ENCODE measurements at regions not wholly inside any gene's neighbourhood (a gene's known extent, or its start where the extent isn't known, plus 50 kb on each side); places are given as distances from the start of the nearest gene placed in this dataset.

DNA sequence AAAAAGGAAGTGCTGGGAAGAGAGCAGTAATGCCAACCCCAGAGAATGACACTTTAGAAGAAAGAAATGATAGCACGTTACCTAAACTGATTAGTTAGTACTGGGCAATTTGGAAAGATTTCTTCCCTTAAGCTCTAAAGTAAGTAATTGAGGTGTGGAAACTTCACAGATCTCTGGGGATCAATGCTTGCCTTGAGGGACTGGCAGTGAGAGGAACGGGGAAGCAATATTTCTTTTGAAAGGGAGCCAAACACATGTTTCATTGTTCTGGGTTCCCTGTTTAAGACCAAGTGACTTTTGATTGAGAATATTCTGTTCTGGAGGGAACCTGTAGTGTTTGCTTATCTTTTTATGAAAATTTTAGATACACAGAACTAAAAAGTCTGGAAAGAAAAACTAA, 190.5 kb downstream of the NDFIP2 start:
- no peak for DNase-seq (ENCODE audit: low read depth in 2 of 2)

DNA sequence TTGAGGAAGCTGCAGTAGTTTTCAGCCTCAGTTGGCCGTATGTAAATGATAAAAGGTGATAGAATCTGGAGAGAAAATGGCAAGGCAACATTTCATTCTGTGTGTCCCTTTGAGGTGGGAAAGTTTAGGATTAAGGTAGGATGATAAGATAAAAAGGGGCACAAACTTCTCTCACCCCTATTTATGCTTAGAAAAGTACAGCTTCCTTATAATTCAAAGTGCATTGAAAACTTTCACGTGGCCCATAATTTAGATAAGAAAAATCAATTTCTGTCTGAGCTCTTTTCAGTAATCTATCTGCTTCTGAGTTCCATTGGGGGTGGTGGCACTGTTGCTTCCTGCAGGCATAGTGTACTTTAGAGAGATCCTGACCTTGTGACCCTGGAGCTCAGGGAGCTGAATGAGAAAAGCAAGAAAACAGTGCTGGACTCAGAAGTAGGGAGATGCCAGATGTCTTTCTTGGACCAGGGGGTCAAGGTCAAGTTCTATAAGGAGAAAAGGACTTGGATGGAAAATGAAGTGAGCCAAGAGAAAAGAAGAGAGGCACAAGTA, 187.3 kb downstream of the NDFIP2 start:
- DNase-seq (ENCODE audit: low read depth in 2 of 2): no peak

DNA sequence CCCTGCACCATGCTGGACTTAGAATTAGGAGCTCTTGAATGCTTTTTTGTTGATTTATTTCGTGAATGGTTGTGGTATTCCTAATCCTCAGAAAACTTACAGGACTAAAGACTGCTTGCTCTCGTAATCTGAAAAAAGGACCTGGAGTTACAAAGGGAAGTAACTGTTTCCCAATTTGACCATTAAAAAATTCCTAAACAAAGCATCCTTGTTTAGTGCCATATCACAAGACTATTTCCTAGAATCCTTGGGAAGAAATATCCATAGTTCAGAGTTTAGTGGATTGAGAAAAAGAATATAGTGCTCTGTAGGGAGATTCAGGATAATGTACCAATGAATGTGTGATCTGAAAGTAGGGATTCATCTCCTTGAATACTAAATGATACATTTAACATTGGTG, 186.8 kb downstream of the NDFIP2 start:
- DNase-seq (ENCODE audit: low read depth in 2 of 2): no peak

DNA sequence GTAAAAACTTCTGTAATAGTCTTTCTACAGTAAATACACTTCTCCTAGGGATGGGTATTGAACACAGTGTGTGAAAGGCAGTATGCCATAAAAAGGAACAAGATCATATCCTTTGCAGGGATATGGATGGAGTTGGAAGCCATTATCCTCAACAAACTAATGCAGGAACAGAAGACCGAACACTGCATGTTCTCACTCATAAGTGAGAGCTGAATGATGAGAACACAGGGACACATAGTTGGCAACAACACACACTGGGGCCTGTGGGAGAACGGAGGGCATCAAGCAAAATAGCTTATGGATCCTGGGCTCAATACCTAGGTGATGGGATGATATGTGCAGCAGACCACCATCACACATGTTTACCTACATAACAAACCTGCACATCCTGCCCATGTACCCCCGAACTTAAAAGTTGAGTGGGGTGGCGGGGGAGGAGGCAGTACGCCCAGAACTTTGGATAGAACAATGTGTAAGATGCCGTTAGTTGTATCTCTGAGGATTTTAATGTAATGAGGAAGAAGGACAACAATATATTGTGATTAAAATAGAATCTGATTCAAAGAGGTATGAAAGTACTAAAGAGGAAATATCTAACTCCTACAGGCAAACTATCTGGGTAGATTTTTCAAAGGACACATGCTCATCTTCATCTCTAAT, 183.2 kb downstream of the NDFIP2 start:
- no peak for DNase-seq (ENCODE audit: low read depth in 2 of 2)

DNA sequence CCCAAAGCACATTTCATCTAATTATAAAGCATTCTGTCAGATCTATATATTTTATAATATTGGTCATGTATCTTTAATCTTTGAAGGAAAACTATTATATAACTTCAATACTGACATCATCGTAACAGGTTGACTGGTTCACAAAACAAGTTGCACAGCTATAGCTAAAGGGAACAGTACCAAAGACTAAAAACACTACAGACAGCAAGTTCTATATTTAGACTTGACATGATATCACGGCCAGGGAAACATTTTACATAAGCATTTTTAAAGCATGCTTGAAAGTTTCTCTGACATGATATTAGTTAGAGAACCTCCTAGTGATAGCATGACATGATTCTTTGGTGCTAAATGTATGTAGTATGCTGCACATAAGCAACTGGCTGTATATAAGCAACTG, 182.5 kb downstream of the NDFIP2 start:
- DNase-seq (ENCODE audit: low read depth in 2 of 2): no peak

DNA sequence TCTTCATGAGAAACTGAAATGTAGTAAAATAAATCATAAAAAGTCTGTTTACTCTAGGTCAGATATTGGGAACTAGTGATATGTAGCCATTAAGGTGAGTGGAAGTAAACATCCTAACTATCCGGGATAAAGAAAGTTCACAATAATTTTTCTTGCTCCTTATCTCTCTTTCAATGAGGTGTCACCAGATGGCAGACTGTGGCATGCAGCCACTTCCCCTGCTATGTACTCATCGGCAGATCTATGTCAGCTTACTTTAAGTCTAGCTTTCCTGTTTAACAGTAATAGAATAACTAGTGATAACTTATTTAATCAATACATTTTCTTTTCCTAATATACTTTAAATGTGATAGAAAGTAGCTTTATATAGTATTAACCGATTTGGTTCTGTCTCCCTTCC, 181.9 kb downstream of the NDFIP2 start:
- no peak for DNase-seq (ENCODE audit: low read depth in 2 of 2)

DNA sequence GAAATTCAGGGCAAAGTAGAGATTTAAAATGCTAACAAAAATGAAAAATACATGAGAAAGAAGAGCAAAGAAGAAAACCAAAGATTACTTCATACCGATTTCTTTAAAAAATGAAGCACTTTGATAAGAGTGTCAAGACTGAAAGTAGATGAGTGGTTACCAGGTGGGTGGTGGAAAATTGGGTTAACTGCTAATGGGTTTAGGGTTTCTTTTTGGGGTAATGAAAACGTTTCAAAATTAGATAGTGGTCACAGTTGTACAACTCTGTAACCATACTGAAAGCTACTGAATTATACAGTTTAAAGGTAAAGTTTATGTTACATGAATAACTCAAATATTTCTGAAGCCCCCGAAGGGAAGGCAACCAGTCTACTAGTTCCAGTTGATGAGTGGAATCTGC, 179.4 kb downstream of the NDFIP2 start:
- DNase-seq (ENCODE audit: low read depth in 2 of 2): no peak

DNA sequence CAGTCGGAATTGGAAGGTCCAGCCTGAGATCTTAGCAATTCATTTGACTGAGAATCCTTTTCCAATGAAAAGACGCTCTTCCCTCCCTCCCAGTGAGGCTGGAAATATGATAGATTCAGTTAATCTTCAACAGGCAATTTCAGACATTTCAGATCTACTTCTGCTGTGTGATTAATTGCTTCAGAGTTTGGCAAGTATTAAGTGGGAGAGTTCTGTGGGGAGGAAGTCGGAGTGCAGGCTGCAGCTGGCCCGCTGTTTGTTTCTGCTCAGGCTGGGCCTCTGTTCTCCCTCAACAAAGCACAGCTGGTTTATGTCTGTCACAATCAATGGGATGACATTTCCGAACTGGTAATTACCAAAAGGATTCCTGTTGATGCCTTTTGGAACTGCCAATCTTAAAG, 178.2 kb downstream of the NDFIP2 start:
- no peak for DNase-seq (ENCODE audit: low read depth in 2 of 2)

DNA sequence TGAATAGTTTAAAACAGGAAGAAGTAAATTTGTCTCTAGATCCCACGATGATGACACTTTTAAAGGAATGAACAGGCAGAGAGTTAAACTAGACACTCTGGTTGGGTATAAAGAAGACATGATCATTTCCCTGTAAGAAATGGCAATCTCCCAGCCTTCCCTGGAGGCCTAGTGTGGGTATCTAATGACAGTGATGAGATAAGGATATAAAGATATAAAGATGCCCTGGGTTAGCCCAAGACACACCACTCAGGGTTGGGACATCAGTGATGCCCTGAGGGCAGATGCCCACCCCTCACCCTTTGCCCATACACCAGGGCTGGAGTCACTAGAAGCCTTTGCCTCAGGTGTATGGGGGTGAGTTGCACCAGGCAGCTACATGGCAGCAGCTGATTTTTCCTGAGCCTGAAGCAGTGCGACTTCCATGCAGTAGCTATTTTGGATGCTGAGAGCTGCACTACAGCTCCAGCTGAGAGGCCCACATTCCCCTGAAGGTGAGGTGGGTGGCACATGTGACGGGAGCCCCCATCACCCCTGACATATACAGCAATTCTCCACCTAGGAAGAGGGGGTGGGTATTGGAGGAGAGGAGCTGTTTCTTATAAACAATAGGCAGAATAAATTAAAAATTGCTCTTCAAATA, 177.5 kb downstream of the NDFIP2 start:
- DNase-seq (ENCODE audit: low read depth in 2 of 2): no peak

DNA sequence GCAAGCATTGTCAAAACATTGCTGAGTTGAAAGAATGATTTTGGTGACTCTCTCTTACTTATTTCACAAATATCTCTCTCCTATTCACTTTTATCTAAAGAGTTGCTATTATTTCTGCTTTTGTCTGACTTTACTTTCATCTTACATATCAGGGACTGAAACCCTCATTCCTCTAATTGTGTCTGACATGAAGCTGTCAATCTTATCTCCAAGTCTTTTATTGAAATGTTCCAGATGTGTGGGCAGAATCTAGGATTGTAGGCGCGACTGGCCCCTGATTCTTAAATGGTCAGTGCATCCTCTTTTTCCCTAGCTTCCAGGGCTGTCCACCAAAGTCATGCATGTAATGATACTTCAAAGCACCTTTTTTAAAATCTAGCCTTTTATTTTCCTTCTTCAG, 174.6 kb downstream of the NDFIP2 start:
- DNase-seq (ENCODE audit: low read depth in 2 of 2): no peak

DNA sequence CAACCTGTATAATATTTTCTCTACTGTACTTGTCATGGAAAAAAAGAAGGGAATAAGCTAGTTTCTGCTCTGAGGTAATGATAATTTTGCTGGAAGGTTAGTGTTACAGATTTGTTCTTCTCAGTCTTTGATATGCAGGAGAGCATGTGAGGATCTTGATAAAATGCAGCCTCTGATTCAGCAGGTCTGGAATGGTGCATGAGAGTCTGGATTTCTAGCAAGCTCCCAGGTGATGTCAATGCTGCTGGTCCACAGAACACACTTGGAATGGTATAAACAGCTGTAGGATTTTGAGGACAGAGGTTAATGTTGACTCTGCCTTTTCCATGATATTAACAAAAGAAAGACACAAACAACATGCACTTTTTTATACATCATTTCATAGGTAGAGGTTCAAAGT, 173.6 kb downstream of the NDFIP2 start:
- DNase-seq (ENCODE audit: low read depth in 2 of 2): no peak

DNA sequence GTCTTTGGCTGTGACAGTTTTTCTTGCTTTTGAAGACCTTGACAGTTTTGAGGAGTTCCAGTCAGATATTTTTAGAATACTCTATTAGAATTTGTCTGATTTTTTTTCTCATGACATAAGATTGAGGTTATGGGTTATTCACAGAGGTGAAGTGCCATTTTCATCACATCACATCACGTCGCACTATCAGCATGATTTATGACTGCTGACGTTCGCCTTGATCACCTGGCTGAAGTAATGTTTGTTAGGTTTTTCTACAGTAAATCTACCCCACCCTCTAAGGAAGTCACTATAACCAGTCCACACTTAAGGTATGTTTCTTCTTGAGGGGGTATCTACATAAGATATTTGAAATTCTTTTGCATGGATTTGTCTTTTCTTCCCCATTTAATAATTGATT, 169.7 kb downstream of the NDFIP2 start:
- DNase-seq (ENCODE audit: low read depth in 2 of 2): no peak

DNA sequence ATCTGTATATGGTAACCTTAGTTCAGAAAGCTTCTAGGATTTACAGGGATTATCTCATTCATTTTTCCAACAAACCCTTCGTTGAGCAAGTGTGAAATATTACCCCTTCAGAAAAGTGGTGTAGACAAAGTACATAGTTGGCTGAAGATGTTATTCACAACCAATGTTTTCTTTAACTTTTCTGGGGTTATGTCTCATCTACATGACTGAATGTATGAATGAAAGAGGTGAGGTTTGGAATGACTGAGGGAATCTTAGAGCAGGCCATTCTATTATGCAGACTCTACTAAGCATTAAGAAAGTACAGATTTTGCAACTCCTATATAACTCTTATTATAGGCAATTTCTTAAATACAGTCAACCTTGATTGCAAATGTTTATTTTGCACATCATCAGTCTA, 167.2 kb downstream of the NDFIP2 start:
- DNase-seq (ENCODE audit: low read depth in 2 of 2): no peak

DNA sequence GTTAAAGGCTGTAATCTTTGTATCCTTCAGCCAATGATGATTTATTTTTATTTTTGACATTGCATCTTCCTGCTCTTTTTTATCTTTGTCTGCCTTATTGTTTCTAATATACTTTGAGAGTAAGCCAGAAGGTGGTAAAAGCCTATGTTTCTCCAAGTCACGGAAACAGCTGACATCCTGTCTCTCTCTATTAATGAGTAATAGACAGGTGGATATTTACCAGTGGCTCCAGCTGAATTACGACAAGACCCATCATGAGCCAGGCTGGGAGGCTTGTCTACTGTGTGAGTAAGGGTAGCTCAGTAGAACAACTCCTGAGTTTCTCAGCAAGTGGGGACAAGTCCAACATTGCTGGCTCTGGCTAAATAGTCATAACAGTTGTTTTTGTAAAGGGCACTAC, 166.6 kb downstream of the NDFIP2 start:
- DNase-seq (ENCODE audit: low read depth in 2 of 2): no peak

DNA sequence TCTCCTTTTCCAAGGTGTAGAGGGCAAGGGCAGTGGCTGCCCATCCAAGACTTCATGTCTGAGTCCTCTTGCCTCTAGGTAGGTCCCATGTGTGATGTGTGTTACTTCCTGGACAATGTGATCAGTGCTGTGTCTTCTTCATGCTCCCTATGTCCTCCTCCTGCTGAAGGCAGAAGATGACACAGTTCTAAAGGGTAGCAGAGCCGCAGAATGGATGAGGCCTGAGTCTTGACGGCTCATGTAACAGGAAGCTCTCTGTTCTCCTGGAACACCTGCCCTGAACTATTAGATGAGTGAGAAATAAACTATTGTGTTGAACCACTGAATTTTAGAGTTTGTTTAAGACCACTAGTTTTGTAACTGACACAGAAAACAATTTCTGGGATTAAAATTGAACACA, 165.9 kb downstream of the NDFIP2 start:
- DNase-seq (ENCODE audit: low read depth in 2 of 2): no peak

DNA sequence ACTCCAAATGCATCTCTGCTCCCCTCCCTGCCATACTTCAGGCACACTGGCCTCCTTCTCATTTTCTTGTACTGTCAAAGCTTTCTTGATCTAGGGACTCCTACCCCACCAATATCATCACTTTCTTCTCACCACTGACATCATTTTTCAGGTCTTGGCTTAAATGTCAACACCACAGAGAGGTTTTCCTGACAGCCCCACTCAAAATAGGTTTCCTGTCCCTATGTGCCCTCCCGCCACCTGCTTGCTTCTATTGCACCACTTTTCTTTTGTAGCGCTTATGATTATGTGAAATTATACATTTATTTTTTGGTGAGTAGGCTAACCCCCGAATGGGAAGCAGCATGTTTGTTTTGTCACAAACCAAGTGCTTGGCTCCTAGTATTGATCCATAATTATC, 164.6 kb downstream of the NDFIP2 start:
- no peak for DNase-seq (ENCODE audit: low read depth in 2 of 2)

DNA sequence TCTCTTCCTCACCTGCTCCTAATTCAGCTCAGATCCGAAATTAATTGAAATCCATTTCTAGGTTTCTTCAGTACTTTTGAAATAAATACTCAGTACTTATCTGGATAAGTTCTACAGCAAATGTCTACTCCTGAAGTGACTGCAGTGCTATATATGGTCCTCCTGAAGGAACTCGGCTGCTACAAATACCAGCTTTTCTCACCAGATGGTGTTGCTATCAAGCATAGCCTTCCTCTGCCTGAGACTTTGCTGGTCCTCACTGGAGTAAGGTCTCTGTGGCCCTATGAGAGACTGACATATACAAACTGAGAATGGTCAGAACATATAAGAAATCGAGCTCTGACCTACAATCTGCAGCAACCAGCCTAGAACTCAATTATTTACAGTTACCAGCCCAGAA, 161.6 kb downstream of the NDFIP2 start:
- no peak for DNase-seq (ENCODE audit: low read depth in 2 of 2)

DNA sequence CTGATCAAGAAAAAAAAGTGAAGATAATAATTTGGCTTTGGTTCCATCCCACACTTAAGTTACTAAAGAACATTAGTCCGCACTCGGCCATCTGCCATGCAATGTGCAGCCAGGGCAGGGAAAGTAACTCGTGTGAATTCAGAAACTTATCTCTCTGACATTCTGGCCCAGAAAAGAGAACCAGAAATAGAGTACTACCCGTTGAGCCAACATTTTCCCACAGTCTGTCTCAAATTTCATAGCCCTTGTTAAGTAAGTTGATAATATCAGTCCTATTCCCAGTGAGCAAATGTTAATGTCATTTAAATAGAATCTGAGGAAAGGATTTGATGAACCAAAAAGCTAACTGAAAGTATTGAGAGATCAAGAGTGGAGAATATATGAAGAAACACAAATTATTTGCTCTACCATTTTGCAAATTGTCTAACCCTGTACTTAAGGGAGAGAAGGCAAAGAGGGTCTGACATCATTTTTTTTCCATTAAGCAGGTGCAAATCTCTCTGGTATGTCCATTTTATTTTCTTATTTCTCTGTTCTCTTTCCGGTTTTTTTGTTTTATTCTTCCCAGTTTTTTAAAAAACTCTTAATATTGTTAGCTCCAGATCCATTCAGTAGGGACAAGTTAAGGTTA, 156.3 kb downstream of the NDFIP2 start:
- no peak for DNase-seq (ENCODE audit: low read depth in 2 of 2)

DNA sequence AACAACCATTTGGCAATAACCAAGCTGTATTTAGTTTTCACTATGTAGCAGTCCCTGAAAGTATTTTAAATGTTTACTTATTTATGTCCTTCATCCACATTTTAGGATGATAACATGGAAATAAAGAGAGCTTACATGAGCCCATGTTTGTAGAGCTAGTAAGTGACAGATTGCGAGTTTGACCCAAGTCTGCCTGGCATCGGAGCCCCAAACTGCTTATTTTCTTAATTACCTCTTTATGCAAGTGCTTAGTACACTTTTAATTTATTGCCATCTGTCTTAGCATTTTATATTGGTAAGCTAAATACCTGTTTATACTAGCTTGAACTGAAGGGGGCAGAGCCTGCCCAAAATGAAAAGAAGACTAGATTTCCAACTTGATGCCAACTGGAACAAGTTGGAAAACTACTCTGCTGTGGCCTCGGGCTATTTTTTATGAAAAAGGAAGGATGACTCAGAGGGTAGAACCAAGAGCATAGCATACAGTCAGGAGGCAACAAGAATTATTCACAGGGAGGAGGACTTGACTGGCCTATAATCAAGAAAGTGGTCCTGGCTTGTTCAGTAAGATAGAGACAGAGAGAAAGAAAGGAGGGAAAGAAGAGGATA, 150.2 kb downstream of the NDFIP2 start:
- no peak for DNase-seq (ENCODE audit: low read depth in 2 of 2)

DNA sequence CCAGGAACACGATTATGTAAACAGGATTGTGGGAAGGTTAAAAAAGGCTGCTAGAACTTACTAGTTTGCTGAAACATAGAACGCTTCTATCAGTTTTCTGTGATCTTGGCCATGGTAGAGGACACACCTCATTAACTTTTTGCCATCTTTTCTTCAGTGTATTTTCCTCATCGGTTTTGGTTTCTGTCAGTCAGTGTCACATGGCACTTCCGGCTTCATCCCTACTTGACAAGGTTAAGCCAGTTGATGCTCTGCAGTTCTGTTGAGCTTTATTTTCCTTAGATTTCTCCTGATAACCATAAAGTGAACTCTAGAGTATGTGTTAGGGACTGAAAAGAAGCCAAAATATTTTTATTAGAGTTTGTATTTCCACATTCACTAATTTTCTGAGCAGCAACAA, 147.5 kb downstream of the NDFIP2 start:
- DNase-seq (ENCODE audit: low read depth in 2 of 2): no peak

DNA sequence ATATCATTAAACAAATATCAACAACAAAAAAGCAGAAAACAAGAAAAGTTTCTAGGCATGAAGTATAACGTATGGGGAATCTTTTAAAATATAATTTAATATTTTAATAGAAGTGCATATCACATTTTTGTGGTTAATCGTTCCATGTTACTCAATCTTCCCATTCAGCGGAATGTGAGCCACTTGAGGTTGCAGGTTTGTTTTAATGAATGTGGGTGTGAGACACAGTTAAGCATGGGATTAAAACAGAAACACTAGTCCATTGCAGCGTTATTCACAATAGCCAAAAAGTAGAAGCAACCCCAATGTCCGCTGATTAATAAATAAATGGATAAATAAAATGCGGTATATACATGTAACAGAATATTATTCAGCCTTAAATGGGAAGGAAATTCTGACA, 146.0 kb downstream of the NDFIP2 start:
- no peak for DNase-seq (ENCODE audit: low read depth in 2 of 2)

DNA sequence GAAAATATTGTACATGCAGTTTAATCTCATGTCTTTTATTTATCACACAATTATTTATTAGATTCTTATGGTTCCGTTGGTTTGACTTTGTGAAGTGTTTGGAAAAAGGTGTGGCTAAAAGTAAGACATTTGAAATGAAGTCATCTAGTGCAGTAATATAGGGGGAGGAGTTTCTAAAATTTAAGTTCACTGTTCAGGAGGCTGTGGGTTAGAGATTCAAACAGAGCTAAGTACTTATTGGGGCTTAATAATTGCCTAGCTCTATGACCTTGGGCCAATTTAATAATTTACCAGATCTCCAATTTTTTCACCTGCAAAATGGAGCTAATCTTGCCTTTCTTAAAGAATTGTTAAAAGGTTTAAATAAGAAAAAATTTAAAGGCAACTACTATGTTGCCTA, 144.6 kb downstream of the NDFIP2 start:
- DNase-seq (ENCODE audit: low read depth in 2 of 2): no peak

DNA sequence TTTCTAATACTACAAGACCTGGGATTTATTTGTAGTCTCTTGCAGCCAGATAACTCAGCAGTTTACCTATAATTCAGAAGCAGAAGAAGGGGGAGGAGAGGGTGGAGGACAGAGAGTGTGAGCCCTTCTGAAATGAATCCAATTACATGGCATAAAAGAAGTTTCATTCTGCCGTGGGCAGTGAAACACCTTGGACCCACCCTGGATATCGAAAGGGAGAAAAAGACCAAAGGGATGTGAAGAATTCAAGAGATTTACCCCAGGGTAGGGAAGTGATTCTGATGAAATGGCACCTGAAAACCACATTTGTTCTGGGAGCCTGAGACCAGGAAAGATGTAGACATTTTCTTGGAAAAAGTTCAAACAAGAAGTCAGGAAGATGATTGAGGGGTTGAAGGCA, 140.9 kb downstream of the NDFIP2 start:
- DNase-seq (ENCODE audit: low read depth in 2 of 2): no peak

All from activated CD8-positive, alpha-beta memory T cell treated with anti-CD3 and anti-CD28 coated beads for 4 hours (primary cell).